ENCODE measurements at regions not wholly inside any gene's neighbourhood (a gene's known extent, or its start where the extent isn't known, plus 50 kb on each side); places are given as distances from the start of the nearest gene placed in this dataset.

- no peaks in the 10 kb centered on the region for H3K27me3 ChIP-seq (ENCODE audit: insufficient read depth, low read depth, low read length)
- H2AFZ ChIP-seq (ENCODE audit: low read depth, low read length), result no peak overlapping the region
- no peaks in the 10 kb centered on the region for H3K9me3 ChIP-seq (ENCODE audit: low read length)
- H3K27ac ChIP-seq (ENCODE audit: low read length), result no peak overlapping the region
- no peaks in the 10 kb centered on the region for H3K9me2 ChIP-seq (ENCODE audit: insufficient read depth, low read length)
- no peaks in the 10 kb centered on the region for H3F3A ChIP-seq (ENCODE audit: insufficient read depth, low read length, poor library complexity, severe bottlenecking)
- no peak overlapping the region for H3K4me2 ChIP-seq (ENCODE audit: low read length)
- no peak overlapping the region for H3K9ac ChIP-seq (ENCODE audit: low read length)
- no peaks in the 10 kb centered on the region for H4K20me1 ChIP-seq (ENCODE audit: insufficient read depth)
- no peak overlapping the region for H3K4me3 ChIP-seq (ENCODE audit: low read length)
- no peaks in the 10 kb centered on the region for H3K79me2 ChIP-seq (replicated peaks; ENCODE audit: insufficient read depth, low read length)
- no peaks in the 10 kb centered on the region for H3K36me3 ChIP-seq (ENCODE audit: insufficient read depth, low read length)
- TF ChIP-seq, protein P1, sequence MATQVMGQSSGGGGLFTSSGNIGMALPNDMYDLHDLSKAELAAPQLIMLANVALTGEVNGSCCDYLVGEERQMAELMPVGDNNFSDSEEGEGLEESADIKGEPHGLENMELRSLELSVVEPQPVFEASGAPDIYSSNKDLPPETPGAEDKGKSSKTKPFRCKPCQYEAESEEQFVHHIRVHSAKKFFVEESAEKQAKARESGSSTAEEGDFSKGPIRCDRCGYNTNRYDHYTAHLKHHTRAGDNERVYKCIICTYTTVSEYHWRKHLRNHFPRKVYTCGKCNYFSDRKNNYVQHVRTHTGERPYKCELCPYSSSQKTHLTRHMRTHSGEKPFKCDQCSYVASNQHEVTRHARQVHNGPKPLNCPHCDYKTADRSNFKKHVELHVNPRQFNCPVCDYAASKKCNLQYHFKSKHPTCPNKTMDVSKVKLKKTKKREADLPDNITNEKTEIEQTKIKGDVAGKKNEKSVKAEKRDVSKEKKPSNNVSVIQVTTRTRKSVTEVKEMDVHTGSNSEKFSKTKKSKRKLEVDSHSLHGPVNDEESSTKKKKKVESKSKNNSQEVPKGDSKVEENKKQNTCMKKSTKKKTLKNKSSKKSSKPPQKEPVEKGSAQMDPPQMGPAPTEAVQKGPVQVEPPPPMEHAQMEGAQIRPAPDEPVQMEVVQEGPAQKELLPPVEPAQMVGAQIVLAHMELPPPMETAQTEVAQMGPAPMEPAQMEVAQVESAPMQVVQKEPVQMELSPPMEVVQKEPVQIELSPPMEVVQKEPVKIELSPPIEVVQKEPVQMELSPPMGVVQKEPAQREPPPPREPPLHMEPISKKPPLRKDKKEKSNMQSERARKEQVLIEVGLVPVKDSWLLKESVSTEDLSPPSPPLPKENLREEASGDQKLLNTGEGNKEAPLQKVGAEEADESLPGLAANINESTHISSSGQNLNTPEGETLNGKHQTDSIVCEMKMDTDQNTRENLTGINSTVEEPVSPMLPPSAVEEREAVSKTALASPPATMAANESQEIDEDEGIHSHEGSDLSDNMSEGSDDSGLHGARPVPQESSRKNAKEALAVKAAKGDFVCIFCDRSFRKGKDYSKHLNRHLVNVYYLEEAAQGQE (IDR thresholded peaks at IDR 0.05; ENCODE audit: borderline replicate concordance), result no peak
- TF ChIP-seq SMC3 (conservative IDR thresholded peaks at IDR 0.05; ENCODE audit: poor library complexity) (no peak), CTCF (IDR thresholded peaks at IDR 0.05; ENCODE audit: poor library complexity, severe bottlenecking) (no peak), EZH2 (IDR thresholded peaks at IDR 0.05; ENCODE audit: borderline replicate concordance, insufficient read depth, low read length, poor library complexity, severe bottlenecking) (no peak), POLR2AphosphoS5 (IDR thresholded peaks at IDR 0.05) (no peak), EP300 (conservative IDR thresholded peaks at IDR 0.05; ENCODE audit: poor library complexity, severe bottlenecking) (no peak), RAD21 (conservative IDR thresholded peaks at IDR 0.05) (no peak), TAF1 (IDR thresholded peaks at IDR 0.05; ENCODE audit: low read depth) (no peak), MXI1 (conservative IDR thresholded peaks at IDR 0.05; ENCODE audit: poor library complexity, severe bottlenecking) (no peak)
Observed at GRCh38 chr2:45103351-45104345, 94.4 kb upstream of the SIX2 start.

DNA sequence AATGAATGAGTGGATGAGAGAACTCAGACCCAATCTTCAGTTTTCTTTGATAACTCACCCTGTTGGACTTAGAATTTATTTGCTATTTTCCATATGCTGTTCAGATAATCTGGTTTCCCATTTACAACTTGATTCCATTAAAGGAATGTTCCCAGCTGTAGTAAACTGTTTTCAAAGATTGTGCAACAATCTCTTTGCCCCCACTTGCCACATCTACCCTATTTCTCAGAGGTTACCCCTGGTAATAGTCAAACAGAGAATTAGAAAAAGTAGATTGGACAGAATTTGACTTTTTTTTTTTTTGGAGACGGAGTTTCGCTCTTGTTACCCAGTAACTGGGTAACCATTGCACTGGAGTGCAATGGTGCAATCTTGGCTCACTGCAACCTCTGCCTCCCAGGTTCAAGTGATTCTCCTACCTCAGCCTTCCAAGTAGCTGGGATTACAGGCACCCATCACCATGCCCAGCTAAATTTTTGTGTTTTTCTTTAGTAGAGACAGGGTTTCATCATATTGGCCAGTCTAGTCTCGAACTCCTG, 93.4 kb upstream of the SIX2 start:
- H4K20me1 ChIP-seq (ENCODE audit: insufficient read depth), result no peaks in the 10 kb centered on the region
- no peaks in the 10 kb centered on the region for H3K9me2 ChIP-seq (ENCODE audit: insufficient read depth, low read length)
- no peaks in the 10 kb centered on the region for H3K79me2 ChIP-seq (replicated peaks; ENCODE audit: insufficient read depth, low read length)
- H3K27me3 ChIP-seq (ENCODE audit: insufficient read depth, low read depth, low read length), result no peaks in the 10 kb centered on the region
- no peaks in the 10 kb centered on the region for H3F3A ChIP-seq (ENCODE audit: insufficient read depth, low read length, poor library complexity, severe bottlenecking)
- no peak overlapping the region for H2AFZ ChIP-seq (ENCODE audit: low read depth, low read length)
- no peak overlapping the region for H3K9ac ChIP-seq (ENCODE audit: low read length)
- H3K4me3 ChIP-seq (ENCODE audit: low read length), result no peak overlapping the region
- H3K27ac ChIP-seq (ENCODE audit: low read length), result no peak overlapping the region
- no peak overlapping the region for H3K4me2 ChIP-seq (ENCODE audit: low read length)
- no peaks in the 10 kb centered on the region for H3K9me3 ChIP-seq (ENCODE audit: low read length)
- H3K36me3 ChIP-seq (ENCODE audit: insufficient read depth, low read length), result no peaks in the 10 kb centered on the region
- TF ChIP-seq MXI1 (conservative IDR thresholded peaks at IDR 0.05; ENCODE audit: poor library complexity, severe bottlenecking) (no peak), TAF1 (IDR thresholded peaks at IDR 0.05; ENCODE audit: low read depth) (no peak), EP300 (conservative IDR thresholded peaks at IDR 0.05; ENCODE audit: poor library complexity, severe bottlenecking) (no peak)
- TF ChIP-seq, protein P1 (IDR thresholded peaks at IDR 0.05; ENCODE audit: borderline replicate concordance), result no peak
